ENCODE measurements at regions not wholly inside any gene's neighbourhood (a gene's known extent, or its start where the extent isn't known, plus 50 kb on each side); places are given as distances from the start of the nearest gene placed in this dataset.
"Not testable (repeated sequence)": the region's sequence is repeated elsewhere in the genome, so short reads cannot be mapped to it uniquely, and the experiment has no call there.

- peak; percentile 12 for DNase-seq (ENCODE audit: low read depth)
Observed at GRCh38 chr18:45341454-45341853, 273.8 kb upstream of the SLC14A2 start.

DNA sequence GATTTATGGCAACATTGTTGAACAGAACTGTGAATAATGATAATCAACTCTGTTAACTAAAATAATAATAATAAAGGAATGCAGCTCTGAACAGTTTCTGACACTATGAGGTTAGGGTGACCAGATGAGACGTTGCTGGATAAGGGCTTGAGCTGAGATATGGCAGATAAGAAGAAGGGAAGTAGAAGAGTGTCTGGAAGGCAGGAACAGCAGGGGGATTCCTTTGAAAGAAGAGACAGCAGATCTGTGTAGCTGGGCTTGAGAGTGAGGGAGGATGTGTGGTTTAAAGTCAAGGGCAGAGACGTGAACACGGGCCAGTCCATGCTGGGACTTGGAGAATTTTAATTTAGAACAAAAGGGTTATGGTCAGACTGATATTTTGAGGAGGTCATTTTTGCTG, 273.1 kb upstream of the SLC14A2 start:
- DNase-seq (ENCODE audit: low read depth), result no peak

DNA sequence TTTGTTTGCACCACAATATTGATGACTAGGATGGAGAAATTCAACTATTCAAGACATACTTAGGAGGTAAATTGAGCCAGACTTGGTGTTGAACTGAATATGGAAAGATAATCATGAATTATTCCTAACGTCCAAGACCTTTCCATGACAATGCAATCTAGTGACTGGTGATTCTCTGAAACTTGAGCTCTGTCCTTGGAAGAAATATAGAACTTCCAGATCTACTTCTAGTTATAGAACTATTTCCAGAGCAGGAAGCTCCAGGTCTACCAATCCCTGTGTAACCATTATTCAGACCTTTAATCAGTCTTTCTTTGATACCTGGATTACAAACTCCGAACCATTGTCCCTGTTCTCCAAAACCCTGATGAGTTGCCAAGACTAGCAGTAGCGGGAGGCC, 272.6 kb upstream of the SLC14A2 start:
- no peak for DNase-seq (ENCODE audit: low read depth)

- no peak for DNase-seq (ENCODE audit: low read depth)
Observed at GRCh38 chr18:45343365-45343764, 271.9 kb upstream of the SLC14A2 start.

- DNase-seq (ENCODE audit: low read depth), result not testable (repeated sequence)
Observed at GRCh38 chr18:45344680-45345079, 270.6 kb upstream of the SLC14A2 start.

GRCh38 chr18:45349019-45349418, 266.3 kb upstream of the SLC14A2 start:
- DNase-seq (ENCODE audit: low read depth), result no peak

DNA sequence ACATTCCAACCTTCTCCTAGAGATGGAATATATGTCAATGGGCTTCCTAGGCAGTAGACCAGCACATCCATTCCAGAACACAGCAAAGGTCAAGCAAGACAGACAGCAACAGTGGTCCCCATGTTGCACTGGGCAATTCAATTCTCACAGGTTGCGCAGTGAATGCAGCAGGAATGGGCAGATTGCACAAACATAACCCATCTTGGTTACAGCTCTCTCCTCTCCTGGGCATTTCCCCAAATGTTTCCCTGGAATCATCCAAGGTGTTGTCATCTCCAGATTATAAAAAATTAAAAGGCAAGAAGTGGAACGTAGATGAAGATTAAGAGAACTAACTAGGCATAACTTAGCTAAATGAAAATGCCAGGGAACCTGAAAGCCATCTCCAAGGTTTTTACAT, 265.8 kb upstream of the SLC14A2 start:
- no peak for DNase-seq (ENCODE audit: low read depth)

DNA sequence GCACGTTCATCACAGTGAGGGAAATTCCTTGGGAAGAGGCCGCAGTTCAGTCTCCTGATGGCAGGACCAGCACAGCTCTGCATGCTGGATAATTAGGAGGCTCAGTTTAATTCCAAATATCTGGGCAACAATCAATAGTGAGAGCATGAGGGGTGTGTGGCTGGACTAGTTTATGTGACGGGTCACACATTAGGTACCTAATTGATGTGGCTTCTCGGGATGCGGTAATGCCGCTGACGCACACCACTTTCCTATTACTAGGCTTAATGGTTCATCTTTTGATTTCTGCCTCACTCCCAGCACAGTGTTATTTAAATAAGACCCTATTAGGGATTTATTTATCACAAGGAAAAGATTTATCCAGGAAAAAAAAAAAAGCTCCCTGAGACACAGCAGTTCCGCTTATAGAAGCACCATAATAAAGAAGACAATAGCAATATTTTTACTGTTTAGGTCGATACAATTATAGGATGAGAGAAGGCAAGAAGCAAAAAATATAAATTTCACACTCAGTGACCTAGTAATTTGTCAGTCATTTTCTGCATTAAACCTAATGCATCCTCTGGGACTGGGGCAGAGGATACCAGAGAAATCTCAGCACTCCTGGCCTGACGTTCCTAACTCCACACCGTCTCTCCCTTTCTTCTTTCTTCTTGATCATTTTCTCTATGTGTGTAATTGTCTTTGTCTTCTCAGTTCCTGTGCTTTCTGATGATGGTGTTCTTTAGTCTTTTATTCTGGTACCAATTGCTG, 264.7 kb upstream of the SLC14A2 start:
- no peak for DNase-seq (ENCODE audit: low read depth)

DNA sequence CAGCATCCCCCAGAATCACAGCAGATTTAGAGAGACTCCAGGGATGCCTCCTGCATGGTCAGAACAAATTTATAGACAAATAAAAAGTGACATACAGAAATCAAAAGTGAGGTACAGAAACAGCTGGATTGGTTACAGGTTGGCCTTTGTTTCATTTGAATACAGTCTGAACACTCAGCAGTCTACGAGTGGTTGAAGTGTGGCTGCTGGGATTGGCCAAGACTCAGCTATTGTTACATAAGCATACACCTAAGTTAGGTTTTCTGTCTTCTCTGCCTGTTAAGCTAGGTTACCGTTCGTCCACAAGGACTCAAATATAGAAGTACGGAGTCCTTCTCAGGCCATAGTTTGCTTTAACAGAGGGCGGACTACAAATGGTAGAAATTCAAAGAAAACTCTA, 262.4 kb upstream of the SLC14A2 start:
- no peak for DNase-seq (ENCODE audit: low read depth)

DNA sequence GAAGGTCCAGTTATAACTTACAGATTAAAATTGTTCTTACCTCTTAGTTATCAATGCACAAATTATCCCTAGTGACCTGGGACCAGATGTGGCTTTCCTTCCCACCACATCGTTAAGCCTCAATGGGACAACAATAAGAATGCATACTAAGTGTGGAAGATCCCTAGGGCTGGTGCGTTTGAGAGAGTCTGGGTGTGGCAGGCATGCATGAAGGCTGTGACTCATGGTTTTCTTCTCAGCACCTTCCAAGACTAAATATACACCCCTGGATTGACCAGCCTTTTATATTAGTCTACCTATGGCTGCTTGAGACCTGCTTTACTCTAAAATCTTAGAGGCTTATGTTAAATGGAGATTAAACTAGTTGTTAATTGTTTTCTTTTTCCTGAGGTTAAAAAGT, 261.7 kb upstream of the SLC14A2 start:
- DNase-seq (ENCODE audit: low read depth), result peak; percentile 56

DNA sequence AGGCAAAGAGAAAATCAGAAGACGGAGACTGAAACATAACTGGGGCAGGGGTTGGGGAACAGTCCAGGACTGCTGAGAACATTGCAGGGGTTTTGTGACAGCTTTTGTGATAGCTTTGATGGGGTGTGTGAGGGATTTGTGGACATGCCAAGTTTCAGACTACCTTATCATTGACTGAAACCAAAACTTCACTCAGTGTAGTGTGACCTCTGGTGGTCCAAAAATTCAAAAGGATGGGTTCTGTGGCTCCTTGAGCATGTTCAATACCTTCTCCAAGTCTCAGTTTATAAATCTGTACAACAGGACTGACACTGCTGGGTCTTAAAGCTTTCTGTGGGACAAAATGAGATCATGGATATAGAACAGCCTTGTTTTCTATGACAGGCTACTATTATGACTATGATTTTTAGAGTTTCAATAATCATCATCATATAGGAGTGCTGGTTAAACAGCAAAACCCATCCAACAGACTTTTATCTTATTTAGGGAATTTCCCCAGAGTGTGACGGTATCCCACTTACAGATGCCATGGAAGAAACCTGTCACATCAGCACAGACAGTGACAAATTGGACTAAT, 259.2 kb upstream of the SLC14A2 start:
- DNase-seq (ENCODE audit: low read depth), result no peak

DNA sequence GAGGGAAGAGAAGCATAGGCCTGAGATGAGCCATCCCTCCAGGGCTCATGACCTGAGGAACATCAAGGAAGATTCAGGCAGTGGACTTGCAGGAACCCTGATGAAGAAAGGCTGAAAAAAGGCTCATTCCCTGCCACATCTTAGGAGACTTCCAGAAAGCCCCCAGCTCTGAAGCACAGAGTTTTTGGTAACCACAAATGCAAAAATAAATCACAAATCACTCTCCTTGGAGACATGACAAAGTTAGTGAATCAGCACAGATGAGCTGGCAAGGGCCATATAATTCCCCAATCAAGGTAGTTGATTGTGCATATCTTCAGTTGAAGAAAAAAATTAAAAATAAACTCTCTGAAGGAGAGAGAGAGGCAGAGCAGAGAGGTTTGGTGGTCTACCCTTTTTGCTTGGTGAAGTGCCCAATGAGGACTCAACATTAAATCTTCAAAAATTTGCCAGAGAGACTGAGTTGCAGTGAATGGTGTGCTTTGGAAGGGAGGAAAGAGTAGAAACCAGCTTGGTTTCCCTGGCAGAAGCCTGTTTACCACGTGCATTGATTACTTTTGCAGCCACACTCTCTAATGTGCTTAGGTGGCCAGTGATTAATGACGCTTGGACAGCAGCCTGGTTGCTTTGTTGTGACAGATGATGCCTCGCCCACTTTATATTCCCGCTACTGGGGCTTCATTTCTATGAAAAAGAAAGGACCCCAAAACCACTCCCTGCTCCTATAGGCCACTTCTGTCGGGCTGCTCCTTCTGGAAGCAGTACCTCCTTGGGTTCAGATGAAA, 257.4 kb upstream of the SLC14A2 start:
- DNase-seq (ENCODE audit: low read depth), result peak; percentile 58

GRCh38 chr18:45359275-45360009, 255.8 kb upstream of the SLC14A2 start:
- no peak for DNase-seq (ENCODE audit: low read depth)

GRCh38 chr18:45361125-45361851, 254.0 kb upstream of the SLC14A2 start:
- no peak for DNase-seq (ENCODE audit: low read depth)

- no peak for DNase-seq (ENCODE audit: low read depth)
Observed at GRCh38 chr18:45363196-45363595, 252.1 kb upstream of the SLC14A2 start.

GRCh38 chr18:45365835-45366234, 249.4 kb upstream of the SLC14A2 start:
- DNase-seq (ENCODE audit: low read depth), result no peak

GRCh38 chr18:45370255-45371010, 244.8 kb upstream of the SLC14A2 start:
- DNase-seq (ENCODE audit: low read depth), result no peak

DNA sequence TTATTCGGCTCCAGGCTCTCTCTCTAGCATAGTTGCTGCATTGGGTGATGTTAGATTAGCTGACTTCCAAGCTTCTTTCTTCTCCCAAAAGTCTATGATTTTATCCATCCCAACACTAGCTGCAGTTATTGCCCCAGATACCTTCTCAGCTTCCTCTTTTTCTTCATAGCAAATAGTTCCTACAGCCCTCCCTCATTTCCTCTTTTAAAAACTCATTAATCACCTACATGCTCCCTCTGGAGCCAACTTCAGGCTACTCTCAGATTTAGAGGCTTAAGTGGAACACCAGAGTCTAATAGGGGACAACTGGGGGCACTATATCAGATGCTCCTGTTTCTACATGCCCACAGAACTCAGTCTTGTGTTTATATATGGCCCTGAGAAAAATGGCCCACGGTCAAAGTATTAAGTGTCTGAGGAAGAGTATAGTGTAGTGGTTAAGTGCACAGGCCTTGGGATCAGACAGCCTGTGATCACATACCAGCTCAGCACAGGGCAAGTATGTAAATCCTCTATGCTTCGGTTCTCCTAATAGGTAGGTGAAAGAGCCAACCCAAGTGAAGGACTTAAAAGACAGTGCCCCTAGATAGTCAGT, 241.9 kb upstream of the SLC14A2 start:
- DNase-seq (ENCODE audit: low read depth), result no peak

DNA sequence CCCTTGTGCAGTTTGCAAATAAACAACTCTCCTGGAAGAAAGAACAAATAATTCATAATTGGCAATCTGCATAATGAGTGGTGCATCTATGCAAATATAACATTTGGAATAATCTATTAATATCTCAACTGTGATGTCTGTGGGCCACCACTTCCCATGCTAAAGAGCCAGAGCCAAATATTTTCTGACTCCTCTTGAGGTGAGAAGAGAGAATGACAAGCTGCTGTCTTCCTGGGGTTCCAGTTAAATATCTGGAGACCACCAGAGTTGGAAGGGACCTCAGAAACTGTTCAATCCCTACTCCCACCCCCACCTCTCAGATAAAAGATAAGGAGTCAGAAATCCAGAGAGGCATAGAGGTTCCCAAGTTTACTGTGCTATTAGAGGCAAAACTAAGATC, 241.0 kb upstream of the SLC14A2 start:
- no peak for DNase-seq (ENCODE audit: low read depth)
